GM19395 (cell line): ENCODE measurements at regions not wholly inside any gene's neighbourhood (a gene's known extent, or its start where the extent isn't known, plus 50 kb on each side); places are given as distances from the start of the nearest gene placed in this dataset.
A peak's percentile ranks its signal among the peaks of the same experiment; 100 is the strongest.

Experiments used
- ATAC-seq: cut with Tn5 transposase; IDR thresholded peaks from one replicate; pipeline ENCODE4 v1.9.1; 2021; ENCODE audit warnings: mild to moderate bottlenecking, moderate library complexity; ENCODE audit not compliant: unreplicated experiment

DNA sequence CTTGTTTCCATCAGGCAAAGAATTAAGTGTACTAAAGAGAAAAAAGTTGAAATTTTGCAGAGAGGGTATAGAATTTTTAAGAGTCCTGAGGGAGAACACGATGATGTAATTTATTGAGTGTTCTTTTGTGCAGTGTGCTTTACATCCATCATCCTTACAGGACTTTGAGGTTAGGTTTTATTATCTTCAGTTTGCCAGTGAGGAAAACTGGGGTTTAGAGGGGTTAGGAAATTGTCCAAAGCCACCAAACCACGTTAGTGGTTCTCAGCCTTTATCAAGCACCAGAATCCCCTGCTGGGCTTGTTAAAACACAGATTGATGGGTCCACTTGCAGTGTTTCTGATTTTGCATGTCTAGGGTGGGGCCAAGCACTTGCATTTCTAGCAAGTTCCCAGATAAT, 277.5 kb downstream of the KCNS3 start:
- ATAC-seq, result no peak

DNA sequence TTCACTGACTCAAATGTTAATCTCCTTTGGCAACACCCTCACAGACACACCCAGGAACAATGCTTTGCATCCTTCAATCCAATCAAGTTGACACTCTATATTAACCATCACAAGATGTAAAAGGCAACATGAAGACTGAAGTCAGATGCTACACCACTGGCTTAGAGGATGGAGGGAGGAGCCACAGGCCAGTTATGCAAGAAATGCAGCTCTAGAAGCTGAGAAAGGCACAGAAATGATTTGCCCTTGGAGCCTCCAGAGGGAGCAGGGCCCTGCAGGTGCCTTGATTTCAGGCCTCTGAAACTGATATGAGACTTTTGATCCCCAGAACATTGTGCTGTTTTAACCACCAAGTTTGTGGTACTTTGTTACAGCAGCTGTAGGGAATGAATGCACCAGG, 276.3 kb downstream of the KCNS3 start:
- ATAC-seq, result no peak

DNA sequence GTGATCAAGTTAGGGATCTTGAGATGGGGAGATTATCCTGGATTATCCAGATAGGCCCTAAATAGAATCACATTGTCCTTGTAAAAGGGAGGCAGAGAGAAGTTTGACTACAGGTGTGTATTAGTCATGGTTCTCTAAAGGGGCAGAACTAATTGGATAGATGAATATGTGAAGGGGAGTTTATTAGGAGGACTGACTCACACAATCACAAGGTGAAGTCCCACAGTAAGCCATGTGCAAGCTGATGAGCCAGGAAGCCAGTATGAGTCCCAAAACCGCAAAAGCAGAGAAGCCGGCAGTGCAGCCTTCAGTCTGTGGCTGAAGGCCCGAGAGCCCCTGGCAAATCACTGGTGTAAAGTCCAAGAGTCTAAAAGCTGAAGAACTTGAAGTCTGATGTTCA, 275.8 kb downstream of the KCNS3 start:
- no peak for ATAC-seq

DNA sequence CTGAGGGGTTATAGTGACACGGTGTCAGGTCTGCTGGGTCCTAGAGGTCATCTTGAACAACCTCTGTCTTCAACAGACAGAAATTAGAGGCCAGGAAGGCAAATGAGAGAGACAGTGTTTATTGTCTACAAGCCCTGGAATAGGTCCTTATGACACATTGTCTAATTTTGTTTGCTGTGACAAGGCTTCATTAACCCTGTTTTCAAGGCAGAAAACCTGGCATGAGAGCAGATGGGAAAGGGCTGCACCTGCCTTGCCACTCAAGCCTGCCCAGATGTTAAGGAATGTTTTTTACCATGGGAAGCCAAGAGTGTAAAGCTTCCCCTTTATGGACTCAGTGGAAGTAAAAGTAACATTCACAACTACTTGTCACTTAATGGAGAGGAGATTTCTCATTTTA, 275.3 kb downstream of the KCNS3 start:
- ATAC-seq, result no peak

DNA sequence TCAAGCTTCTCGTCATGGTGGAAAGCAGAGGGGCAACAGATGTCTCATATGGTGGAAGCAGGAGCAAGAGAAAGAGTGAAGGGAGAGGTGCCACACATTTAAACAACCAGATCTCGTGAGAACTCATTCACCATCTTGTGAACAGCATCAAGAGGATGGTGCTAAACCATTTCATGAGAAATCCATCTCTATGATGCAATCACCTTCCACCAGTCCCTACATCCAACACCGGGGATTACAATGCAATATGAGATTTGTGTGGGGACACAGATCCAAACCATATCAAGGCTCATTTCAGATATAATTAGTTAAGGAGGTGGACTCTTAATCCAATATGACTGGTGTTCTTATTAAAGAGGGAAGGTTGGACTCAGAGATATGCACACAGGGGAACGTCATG, 272.8 kb downstream of the KCNS3 start:
- ATAC-seq, result no peak

DNA sequence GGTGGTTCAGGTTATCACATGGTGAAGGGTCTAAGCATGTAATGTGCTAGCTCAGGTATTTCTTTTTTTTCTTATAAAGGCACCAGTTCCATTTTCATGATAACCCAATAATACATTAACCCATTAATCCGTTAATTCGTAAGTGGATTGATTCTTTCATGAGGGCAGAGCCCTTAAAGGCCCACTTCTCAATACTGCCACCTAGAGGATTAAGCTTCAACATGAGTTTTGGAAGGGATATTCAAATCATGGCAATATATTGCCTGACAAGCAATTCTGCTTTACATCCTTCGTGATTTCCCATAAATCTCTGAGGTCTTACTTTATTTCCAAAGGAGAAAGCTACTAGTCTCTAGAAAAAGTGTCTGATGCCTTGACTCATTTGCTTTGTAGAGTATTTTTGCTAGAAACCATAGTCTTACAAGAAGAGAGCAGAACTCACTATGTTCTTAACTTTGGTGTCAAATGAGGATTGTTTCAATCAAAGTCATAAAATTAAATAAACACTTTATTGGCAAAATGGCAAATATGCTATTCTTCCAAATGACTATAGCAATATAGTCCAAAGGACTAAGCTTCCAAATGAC, 271.3 kb downstream of the KCNS3 start:
- peak; percentile 85 for ATAC-seq

DNA sequence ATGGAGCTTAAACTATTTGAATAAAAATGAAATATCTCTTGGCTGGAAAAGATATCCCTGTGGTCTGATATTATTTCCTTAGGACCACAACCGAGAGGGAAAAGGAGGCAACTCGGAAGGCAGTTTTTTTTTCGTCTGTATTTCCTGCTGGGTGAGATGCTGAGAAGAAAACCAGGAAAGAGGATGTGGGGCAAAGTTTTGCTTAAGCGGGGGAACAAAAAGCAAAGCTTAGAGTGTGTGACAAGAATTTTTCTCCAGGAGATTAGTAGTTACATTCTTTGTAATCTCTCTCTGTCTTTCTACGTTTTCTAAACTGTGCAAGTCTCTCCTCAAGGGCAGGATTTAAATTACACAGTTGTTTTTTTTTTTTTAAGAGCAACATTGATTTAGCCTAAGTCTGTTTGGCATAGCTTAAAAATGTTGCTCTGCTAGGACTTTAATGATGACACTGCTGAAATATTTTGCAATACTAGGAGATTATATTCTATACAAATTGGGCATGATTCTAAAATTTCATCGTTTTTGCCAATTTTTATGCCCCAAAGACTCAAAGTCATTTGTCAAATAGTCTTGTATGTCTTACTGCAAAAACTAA, 258.5 kb downstream of the KCNS3 start:
- no peak for ATAC-seq

DNA sequence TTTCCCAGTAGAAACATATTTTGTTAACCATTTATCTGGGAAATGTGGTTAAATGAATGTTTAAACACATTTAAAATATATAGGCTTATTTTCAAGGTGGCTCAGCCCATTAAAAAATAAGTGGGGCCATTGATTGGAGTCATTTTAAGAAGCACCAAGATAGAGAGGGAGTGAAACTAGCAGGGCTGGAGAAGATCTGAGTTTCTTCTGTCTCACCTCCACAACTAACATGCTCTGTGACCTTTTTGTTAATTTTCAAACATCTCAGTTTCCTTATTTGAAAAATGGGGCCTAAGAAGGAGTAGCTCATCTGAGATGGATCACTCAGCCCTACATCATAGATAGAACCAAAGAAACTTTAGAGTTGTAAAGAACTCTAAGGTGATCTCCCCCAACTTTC, 254.8 kb downstream of the KCNS3 start:
- ATAC-seq, result no peak

DNA sequence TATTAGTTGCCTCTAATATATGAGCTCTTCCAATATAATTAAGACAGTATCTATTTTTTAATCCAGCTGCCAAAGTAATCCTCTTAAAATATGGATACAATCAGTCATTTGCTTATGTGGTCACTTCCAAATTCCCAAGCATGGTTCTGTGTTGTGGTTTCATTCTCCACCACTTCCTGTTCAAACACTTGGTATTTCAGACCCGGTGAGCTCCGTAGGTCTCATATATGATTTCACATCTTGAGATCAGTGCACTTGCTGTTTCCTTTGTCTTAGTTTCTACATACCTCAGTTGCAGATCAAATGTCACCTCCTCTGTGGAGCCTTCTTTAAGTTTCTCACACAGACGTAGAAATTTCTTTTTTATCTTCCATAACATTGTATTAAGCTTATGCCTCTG, 254.2 kb downstream of the KCNS3 start:
- ATAC-seq, result peak; percentile 64

DNA sequence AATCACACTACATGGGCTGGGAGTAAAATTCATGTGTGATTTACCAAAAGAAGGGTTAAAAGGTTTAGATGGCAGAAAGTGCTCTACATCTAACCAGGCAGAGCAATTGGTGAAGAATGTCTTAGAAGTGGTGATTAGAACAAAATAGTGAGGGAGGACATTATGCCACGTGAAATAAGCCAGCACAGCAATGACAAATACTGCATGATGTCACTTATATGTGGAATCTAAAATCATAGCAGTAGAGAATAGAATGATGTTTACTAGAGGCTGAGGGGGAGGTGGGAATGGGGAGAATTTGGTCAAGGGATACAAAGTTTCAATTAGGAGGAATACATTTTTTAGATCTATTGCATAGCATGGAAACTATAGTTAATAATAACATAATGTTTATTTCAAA, 253.3 kb downstream of the KCNS3 start:
- ATAC-seq, result no peak

DNA sequence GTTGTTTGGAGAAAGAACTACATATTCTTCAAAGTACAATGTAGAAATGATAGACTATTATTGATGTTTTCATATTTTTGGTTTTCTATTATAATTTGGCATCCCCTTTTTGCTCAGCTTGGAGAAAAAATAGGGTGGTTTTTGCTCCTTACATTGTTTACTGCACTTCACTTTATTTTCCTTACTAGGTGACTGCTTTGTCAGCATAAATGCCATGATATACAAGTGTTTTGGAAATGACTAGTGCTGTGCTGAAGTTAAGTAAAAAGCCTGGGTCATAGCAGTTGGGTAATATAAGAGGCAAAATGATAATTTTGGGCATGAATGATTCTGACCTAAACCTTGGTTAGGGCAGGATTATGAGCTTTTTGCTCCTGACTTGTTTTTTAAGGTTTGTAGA, 250.9 kb downstream of the KCNS3 start:
- no peak for ATAC-seq

DNA sequence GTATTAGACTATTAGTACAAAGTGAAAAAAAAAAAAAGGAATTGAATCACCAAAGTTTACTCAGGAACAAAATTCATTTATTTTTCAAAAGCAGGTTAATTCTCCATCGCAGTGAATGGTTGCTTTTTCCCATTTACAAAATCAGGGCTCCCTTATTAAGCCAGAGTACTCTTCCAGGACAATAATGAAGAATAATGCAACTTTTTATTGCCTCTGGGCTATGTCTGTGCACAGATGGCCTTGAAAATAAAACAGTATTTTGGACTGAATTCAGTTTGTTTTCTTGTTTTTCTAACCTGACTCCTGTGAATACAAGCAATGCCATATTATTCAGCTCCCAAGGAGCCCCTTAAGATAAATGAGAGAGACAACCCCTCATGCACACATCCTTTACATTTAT, 246.8 kb downstream of the KCNS3 start:
- no peak for ATAC-seq

DNA sequence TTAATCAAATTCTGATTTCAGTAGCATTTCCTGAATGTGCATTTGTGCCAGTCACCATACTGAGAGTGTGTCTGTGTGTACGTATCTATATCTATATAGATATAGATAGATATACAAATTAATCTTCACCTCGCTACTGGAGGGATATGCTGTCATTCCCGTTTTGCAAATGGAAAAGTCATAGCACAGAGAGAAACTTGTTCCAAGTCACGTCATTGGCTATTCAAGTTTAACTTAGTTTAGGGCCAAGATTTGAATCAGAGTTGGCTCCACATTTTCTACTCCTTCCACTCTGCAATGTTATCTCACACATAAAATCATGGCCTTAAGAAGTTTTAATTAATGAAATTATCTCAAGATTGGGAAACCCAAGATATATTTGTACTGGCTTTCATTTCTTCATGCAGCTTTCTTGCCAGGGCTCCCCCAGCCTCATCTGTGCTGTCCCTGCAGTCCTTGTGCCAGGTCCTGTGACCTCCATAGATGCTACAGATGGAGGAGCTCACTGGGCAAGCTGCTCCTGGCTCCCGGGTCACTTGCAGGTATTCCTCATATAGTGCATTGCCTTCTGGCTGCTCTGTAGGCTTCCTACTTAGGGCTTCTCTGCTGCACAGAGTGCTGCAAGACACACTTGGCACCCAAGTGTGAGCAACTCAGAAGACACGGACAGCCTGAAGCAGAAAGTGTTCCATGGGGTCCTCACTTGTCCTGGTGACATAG, 245.8 kb downstream of the KCNS3 start:
- ATAC-seq, result no peak

DNA sequence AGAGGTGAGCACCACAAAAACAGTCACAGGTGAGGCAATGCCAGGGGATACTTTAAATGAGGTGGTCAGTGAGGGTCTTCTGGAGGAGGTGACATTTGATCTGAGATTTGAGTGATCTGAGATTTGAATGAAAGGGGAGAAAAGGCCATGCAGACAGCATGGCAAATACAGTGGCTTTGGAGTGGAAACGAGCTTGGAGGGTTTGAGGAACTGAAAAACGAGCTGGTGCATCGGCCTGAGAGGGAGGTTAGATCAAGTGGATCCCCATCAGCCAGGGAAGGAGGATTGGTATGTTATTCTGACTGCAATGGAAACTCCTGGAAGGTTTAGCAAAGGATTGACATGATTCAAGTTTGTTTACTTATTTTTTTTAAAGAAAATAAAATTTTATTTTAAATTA, 245.1 kb downstream of the KCNS3 start:
- ATAC-seq, result no peak

DNA sequence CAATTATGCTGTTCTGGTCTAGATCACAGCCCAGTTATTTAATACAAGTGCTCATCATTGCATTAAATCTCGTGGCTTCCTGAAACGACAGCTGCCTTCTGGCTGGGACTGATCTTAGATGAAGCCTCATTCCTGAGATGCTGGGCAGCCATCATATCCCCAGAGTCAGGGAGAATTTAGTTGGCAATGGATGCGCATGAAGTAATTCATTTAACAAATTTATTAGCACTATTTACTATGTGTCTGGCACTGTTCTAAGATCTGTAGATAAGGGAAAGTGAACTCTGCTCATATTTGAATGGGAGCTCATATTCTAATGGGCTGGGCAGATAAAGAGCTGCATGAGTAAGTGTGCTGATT, 244.7 kb downstream of the KCNS3 start:
- ATAC-seq, result no peak

DNA sequence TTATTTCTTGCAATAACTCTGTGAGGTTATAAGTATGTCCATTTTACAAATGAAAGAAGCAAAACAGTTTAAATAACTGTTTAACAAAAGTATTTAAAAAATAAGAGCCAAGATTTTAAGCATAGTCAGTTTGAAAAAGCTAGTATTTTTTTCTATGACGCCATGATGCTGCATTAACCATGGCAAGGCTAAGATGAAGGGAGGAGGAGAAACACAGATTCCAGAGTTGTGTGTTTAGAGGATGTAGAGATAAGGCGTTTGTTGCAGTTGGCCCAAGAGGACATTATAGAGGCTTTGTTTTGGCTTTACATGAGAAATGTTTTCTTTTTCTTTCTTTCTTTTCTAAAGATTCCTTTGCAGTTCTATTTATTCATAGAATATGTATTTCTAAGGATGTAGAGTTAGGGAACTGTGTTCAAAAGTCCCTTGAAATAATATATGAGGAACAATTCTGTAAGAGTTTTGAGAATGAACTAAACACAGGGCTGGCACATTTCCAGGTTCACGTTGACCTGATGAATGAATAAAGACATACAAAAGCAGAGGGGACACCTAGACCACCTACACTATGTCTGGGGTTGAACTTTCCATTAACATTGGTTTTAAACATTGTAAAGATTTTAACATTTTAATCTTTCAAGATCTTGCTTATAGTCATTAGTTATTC, 244.2 kb downstream of the KCNS3 start:
- no peak for ATAC-seq

DNA sequence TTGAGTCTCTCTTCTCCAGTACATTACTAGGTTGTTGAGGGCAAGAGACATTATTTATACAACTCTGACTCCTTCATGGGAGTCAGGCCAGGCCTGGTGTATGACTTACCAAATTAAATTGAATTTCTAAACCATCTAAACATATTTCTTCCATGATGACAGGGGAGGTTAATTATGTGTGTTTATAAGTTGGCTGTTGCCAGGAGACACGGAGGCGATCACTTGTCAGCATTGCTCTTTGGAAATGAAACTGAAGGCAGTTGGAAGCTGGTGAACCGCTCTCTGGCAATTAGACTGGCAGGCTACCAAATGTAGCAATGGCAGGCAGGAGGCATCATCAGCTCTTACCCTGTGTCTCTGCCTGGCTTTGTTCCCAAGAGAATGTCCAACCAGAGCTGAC, 241.4 kb downstream of the KCNS3 start:
- ATAC-seq, result no peak

DNA sequence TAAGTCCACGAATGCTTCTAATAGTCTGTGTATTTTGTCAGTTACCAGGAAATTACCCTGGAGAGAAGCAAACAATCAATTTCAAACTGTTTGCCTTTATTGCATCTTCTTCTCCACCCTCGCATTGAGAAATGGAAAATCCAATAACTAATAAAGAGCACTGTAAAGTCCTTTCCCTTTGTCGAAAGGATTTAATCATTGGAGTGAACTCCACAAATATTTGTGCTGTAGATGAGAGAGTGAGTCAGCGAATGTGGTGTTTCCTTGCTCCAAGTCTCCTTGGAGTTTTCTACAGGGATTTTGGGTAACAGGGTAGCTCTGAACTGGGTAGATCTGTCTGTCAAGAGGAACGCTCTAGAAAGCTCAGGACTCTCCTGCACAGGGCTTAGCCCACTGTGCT, 240.2 kb downstream of the KCNS3 start:
- ATAC-seq, result no peak

DNA sequence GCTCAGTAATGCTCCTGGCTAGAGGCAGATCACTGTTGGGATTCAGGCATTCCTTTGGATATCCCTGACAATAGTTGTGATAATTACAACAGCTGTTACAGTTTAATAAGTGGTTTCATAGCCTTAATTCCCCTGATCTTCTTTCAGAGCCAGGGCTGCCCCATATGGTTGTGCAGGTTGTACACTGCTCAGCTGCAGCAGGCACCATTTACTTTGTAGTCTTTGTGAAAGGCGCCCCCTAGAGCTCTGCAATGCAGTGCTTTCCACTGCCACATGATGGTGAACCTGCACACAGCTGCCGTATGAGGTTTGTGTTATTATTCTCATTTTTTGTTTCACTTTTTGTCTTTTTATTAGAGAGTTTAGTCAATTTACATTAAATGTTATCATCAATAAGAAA, 239.1 kb downstream of the KCNS3 start:
- peak; percentile 91 for ATAC-seq

DNA sequence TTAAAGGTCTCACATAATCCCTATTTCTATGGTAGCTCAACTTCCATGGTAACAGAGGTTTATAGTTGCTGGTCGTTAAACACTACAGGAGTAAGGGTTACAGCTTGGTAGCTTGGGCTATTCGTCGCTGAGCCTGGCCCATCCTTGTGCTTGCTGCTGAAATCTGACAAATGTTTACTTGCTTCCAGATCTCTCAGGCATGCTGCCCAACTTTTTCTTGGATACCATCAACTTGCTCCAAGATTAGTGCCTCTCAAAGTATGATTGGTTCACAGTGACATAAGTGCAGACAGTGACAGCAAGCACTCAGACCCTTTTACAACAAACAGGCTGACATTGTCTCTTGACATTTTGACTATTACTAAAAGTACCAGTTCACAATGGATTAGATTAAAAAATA, 231.8 kb downstream of the KCNS3 start:
- no peak for ATAC-seq

DNA sequence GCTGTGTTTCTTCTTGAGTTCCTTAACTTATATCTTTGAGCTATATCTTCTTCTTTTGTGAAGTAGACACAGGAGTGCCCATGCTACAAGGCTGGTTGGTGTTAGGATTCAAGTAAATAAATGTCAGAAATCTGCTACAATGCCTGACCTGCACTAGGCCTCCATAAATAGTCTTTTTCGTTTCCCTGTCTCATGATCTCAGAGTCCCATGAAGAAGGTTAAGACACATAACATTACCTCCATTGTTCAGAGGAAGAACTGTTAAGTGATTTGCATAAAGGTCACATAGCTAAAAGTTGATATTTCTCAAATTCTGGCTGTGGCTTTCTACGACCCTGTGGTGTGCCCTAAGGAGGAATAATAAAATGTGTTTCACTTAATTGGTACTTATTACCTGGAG, 228.4 kb downstream of the KCNS3 start:
- ATAC-seq, result no peak

DNA sequence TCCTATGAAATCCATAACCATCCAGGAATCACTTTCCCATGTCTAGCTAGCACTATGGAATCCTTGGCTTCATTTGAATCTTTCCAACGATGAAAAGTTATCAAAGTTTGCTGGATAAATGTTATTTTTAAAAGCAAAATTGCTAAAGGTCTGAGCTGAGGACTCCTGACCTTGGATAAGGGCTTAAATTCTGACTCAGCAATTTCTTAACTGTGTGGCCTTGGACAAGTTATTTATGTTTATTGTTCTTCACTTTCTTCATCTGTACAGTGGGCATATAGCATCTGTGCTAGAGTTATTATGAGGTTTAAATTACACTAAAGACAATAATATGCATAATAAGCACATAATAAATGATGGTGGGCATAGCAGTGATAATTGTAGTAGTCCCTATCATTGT, 227.5 kb downstream of the KCNS3 start:
- no peak for ATAC-seq
